ENCODE measurements at regions not wholly inside any gene's neighbourhood (a gene's known extent, or its start where the extent isn't known, plus 50 kb on each side); places are given as distances from the start of the nearest gene placed in this dataset.

DNA sequence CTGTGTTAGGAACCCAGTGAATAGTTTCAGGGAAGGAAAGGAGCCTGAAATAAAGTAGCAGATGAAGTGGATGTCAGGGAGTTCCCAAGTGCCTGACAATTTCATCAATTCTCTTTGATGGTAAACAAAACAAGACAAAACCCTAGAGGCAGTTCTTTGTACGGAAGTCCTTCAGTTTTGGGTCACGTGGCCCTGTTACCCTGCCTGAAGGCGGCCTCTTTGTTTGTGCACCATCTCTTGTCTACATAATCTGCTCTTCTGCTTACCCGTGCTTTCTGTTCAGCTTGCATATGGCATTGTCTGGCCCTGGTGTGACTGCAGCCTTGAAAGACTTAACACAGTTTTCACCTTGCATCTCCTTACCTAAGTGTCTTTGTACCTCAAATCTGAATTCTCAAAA lies 166.7 kb upstream of the DUSP10 start:
- POLR2A ChIA-PET (ENCODE audit: partially characterized antibody), result no interaction called here

More for the DNA sequence above, 166.7 kb upstream of the DUSP10 start:
- Histone ChIP-seq H4K5ac (ENCODE audit: insufficient read length, low read depth, low read length) (no peak overlapping the region), H3K4me3 (ENCODE audit: extremely low read depth in 1 of 4, insufficient read depth in 2 of 4, low read depth in 3 of 4, low read length in 4 of 4) (no peak overlapping the region), H3K18ac (ENCODE audit: extremely low read depth, low read length) (no peak overlapping the region), H3K27me3 (replicated peaks in 1 of 4; ENCODE audit: control insufficient read depth in 3 of 4, extremely low read depth in 1 of 4, insufficient read depth in 3 of 4, low read length in 3 of 4) (no peaks in the 10 kb centered on the region), H2BK20ac (ENCODE audit: low read length) (no peak overlapping the region), H4K8ac (ENCODE audit: extremely low read depth, insufficient read depth, low read length) (no peak overlapping the region), H4K91ac (replicated peaks; ENCODE audit: insufficient read length, low read length) (no peak overlapping the region), H2BK15ac (ENCODE audit: low read length) (no peak overlapping the region), H3K9me3 (ENCODE audit: insufficient read depth in 2 of 2, low read depth in 1 of 2, low read length in 1 of 2) (no peaks in the 10 kb centered on the region), H2BK12ac (ENCODE audit: low read depth, low read length) (no peak overlapping the region), H4K20me1 (replicated peaks in 1 of 2; ENCODE audit: control insufficient read depth in 1 of 2, insufficient read depth in 2 of 2, low read length in 2 of 2) (no peaks in the 10 kb centered on the region), H3K56ac (replicated peaks; ENCODE audit: insufficient read length, low read depth, low read length) (no peak overlapping the region), H2AK5ac (ENCODE audit: low read depth, low read length) (no peak overlapping the region), H3K4me2 (ENCODE audit: insufficient read depth in 1 of 2, low read depth in 2 of 2, low read length in 2 of 2) (no peak overlapping the region), H2AFZ (ENCODE audit: low read length) (no peak overlapping the region), H3K4ac (replicated peaks; ENCODE audit: insufficient read length, low read depth, low read length) (no peak overlapping the region), H3K27ac (ENCODE audit: low read depth, low read length) (no peak overlapping the region), H3K9ac (replicated peaks in 1 of 4; ENCODE audit: extremely low read depth in 1 of 4, low read depth in 3 of 4, low read length in 3 of 4) (no peak overlapping the region), H3K14ac (ENCODE audit: insufficient read length) (no peak overlapping the region), H3K36me3 (ENCODE audit: control insufficient read depth in 2 of 4, insufficient read depth in 4 of 4, low read length in 3 of 4) (no peaks in the 10 kb centered on the region), H3K4me1 (replicated peaks in 1 of 4; ENCODE audit: control insufficient read depth in 3 of 4, insufficient read depth in 4 of 4, low read length in 3 of 4) (no peaks in the 10 kb centered on the region), H3K23ac (ENCODE audit: insufficient read length) (no peak overlapping the region), H2BK120ac (replicated peaks; ENCODE audit: low read depth, low read length) (no peak overlapping the region), H3K79me1 (ENCODE audit: low read depth, low read length) (no peaks in the 10 kb centered on the region), H3K23me2 (ENCODE audit: low read depth, low read length) (no peaks in the 10 kb centered on the region), H3K79me2 (ENCODE audit: control insufficient read depth in 1 of 2, insufficient read depth in 2 of 2, low read length in 2 of 2) (no peaks in the 10 kb centered on the region), H2BK5ac (ENCODE audit: low read depth, low read length) (no peak overlapping the region)
- WGBS, 2 experiments (ENCODE audit: extremely low coverage in 1 of 2, insufficient coverage in 1 of 2, insufficient read length in 1 of 2, insufficient replicate concordance in 2 of 2, low coverage in 1 of 2, low lambda C conversion rate in 2 of 2, missing lambda C conversion rate in 1 of 2), result 84% methylated on average over 4 of the region's 4 CpGs; no CpG with 5 or more reads in 1 of the 2 experiments
- FAIRE-seq, result no peak
- TF ChIP-seq SP1 (IDR thresholded peaks at IDR 0.05; ENCODE audit: low read depth, low read length) (no peak), ASH2L (IDR thresholded peaks at IDR 0.05; ENCODE audit: low read length) (no peak), CHD2 (IDR thresholded peaks at IDR 0.05; ENCODE audit: low read length) (no peak)
- CTCF ChIA-PET (ENCODE audit: partially characterized antibody), result interaction anchor here (0.6 to 1.8 kb wide), 5 partner anchors 8 to 1690 kb away, joined by 3 to 5 read pairs (median 3); no protein-coding TSS in a partner anchor
- no peak for DNase-seq (ENCODE audit: low read depth in 1 of 2, low spot score in 2 of 2)

Data from H1 (cell line).